ENCODE measurements at regions not wholly inside any gene's neighbourhood (a gene's known extent, or its start where the extent isn't known, plus 50 kb on each side); places are given as distances from the start of the nearest gene placed in this dataset.

- TF ChIP-seq CTCF (IDR thresholded peaks at IDR 0.05) (no peak), POLR2A (IDR thresholded peaks at IDR 0.05) (no peak)
These were observed 152.5 kb downstream of the EDEM1 start for GRCh38 chr3:5339967-5340535.
